ENCODE measurements at regions not wholly inside any gene's neighbourhood (a gene's known extent, or its start where the extent isn't known, plus 50 kb on each side); places are given as distances from the start of the nearest gene placed in this dataset.

DNA sequence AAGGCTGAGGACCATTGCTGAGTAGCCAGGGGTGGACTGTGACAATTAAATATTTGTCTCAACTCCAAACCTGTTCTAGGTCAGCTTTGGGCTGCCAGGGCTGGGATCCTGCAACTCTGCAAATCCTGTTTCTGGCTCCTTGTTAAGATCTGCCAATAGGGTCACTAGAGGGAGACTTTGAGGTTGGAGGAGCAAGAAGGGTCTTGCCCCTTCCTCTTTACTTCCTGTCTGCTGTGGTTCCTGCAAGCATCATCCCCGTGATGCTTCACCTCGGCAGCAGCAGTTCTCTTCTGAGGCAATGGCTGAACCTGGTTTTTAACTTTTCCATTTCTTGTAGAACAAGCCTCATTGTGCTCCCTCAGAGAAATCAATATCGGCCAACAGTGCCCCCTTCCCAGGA, 124.6 kb downstream of the IRX5 start:
- H3K9me2 ChIP-seq (replicated peaks; ENCODE audit: low read depth, low read length): no peaks in the 10 kb centered on the region
- H4K20me1 ChIP-seq (ENCODE audit: insufficient read depth, low read length, poor library complexity, severe bottlenecking): no peaks in the 10 kb centered on the region
- no peak overlapping the region for H2AFZ ChIP-seq (ENCODE audit: low read length)
- no peaks in the 10 kb centered on the region for H3K9me3 ChIP-seq (ENCODE audit: insufficient read depth, low read depth, low read length)
- peaks cover 23% of the 10 kb centered on the region for H3K27me3 ChIP-seq (ENCODE audit: insufficient read depth, low read length, poor library complexity, severe bottlenecking)
- no peaks in the 10 kb centered on the region for H3K79me2 ChIP-seq (ENCODE audit: insufficient read depth, low read length)
- H3K4me3 ChIP-seq (ENCODE audit: low read length, poor library complexity, severe bottlenecking): no peak overlapping the region
- TF ChIP-seq, protein P1, sequence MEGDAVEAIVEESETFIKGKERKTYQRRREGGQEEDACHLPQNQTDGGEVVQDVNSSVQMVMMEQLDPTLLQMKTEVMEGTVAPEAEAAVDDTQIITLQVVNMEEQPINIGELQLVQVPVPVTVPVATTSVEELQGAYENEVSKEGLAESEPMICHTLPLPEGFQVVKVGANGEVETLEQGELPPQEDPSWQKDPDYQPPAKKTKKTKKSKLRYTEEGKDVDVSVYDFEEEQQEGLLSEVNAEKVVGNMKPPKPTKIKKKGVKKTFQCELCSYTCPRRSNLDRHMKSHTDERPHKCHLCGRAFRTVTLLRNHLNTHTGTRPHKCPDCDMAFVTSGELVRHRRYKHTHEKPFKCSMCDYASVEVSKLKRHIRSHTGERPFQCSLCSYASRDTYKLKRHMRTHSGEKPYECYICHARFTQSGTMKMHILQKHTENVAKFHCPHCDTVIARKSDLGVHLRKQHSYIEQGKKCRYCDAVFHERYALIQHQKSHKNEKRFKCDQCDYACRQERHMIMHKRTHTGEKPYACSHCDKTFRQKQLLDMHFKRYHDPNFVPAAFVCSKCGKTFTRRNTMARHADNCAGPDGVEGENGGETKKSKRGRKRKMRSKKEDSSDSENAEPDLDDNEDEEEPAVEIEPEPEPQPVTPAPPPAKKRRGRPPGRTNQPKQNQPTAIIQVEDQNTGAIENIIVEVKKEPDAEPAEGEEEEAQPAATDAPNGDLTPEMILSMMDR (conservative IDR thresholded peaks at IDR 0.05; ENCODE audit: low read length): peak; percentile 25
- TF ChIP-seq EZH2phosphoT487 (IDR thresholded peaks at IDR 0.05; ENCODE audit: borderline replicate concordance): no peak
- H3K36me3 ChIP-seq (ENCODE audit: insufficient read depth, low read length): no peaks in the 10 kb centered on the region
- H3K4me1 ChIP-seq (ENCODE audit: insufficient read depth, low read length, poor library complexity, severe bottlenecking): peaks cover 11% of the 10 kb centered on the region
- H3K9ac ChIP-seq (ENCODE audit: low read depth, low read length, poor library complexity, severe bottlenecking): no peak overlapping the region
- no peaks in the 10 kb centered on the region; the same call in 1 of the 2 replicates for H3F3A ChIP-seq (ENCODE audit: low read depth)
- H3K4me2 ChIP-seq (ENCODE audit: low read depth, low read length, poor library complexity, severe bottlenecking): no peak overlapping the region

DNA sequence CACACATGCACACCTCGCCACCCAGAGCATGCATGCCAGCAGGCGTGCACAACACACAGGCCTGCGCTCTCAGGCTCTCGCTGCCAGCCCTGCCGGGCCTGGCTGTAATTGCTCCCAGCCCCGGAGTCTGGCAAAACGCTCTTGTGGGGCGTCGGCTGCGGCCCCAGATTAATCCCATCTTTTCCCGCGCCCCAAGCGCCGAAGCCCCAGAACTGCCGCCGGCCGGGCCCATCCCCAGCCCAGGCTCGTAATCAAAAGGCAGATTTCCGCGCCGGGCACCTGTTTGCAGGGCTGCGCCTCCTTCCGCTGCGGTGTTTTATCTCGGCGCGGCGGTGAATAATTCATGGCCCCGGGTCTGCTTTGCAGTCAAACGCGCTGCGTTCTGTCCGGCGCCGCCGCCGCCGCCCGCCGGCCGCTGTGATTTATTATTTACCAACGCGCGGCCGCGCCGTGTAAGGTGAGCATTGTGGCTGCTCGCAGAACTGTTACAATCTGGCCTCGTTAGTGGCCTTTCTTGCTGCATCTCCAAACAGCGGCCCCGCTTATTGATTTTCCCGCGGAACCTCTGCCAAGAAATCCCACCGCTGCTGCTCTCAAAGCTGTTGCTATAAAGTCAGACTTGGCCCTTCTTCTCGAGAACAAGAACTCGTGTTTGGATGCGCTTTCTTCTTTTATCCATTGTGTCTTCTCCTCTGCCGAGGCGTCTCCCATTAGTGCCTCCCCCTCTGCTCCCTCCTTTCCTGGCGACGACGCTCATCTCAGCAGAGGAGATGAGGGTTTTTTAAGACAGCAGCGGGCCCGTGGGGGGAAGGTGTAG, 126.1 kb downstream of the IRX5 start:
- peak overlapping the region; percentile 22 for H3K4me3 ChIP-seq (ENCODE audit: low read length, poor library complexity, severe bottlenecking)
- no peaks in the 10 kb centered on the region for H4K20me1 ChIP-seq (ENCODE audit: insufficient read depth, low read length, poor library complexity, severe bottlenecking)
- H3K9ac ChIP-seq (ENCODE audit: low read depth, low read length, poor library complexity, severe bottlenecking): no peak overlapping the region
- H3K9me2 ChIP-seq (replicated peaks; ENCODE audit: low read depth, low read length): no peaks in the 10 kb centered on the region
- H3K4me1 ChIP-seq (ENCODE audit: insufficient read depth, low read length, poor library complexity, severe bottlenecking): peaks cover 3% of the 10 kb centered on the region
- no peaks in the 10 kb centered on the region for H3K9me3 ChIP-seq (ENCODE audit: insufficient read depth, low read depth, low read length)
- peak overlapping the region; percentile 50 for H3K4me2 ChIP-seq (ENCODE audit: low read depth, low read length, poor library complexity, severe bottlenecking)
- no peaks in the 10 kb centered on the region for H3F3A ChIP-seq (ENCODE audit: low read depth)
- H3K27me3 ChIP-seq (ENCODE audit: insufficient read depth, low read length, poor library complexity, severe bottlenecking): peaks cover 23% of the 10 kb centered on the region
- TF ChIP-seq EZH2phosphoT487 (IDR thresholded peaks at IDR 0.05; ENCODE audit: borderline replicate concordance): no peak
- TF ChIP-seq, protein P1 (conservative IDR thresholded peaks at IDR 0.05; ENCODE audit: low read length): no peak
- peak overlapping the region; percentile 27; the same call in 1 of the 2 replicates for H2AFZ ChIP-seq (ENCODE audit: low read length)
- no peaks in the 10 kb centered on the region for H3K79me2 ChIP-seq (ENCODE audit: insufficient read depth, low read length)
- no peaks in the 10 kb centered on the region for H3K36me3 ChIP-seq (ENCODE audit: insufficient read depth, low read length)

DNA sequence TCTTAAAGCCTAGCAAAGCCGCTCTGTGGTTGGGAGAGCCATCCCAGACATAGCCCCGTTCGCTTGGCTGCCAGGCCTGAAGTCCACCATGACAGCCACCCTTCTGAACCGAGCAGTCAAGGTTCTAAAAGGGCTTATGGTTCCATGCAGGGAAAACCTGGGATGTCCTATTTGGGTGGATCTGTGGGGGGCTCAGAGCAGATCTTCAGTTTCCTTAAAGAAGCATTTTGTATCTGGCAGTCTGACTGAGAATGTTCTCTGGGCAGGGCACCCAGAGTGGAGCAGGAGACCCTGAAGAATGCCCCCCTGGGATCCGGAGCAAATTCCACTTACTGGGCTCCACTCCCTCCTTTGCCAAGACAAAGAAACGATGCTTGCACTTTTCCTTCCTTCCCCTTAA, 127.2 kb downstream of the IRX5 start:
- H3K4me2 ChIP-seq (ENCODE audit: low read depth, low read length, poor library complexity, severe bottlenecking): no peak overlapping the region
- H3K9ac ChIP-seq (ENCODE audit: low read depth, low read length, poor library complexity, severe bottlenecking): no peak overlapping the region
- TF ChIP-seq, protein P1 (conservative IDR thresholded peaks at IDR 0.05; ENCODE audit: low read length): no peak
- no peak for TF ChIP-seq EZH2phosphoT487 (IDR thresholded peaks at IDR 0.05; ENCODE audit: borderline replicate concordance)
- no peaks in the 10 kb centered on the region for H4K20me1 ChIP-seq (ENCODE audit: insufficient read depth, low read length, poor library complexity, severe bottlenecking)
- peaks cover 23% of the 10 kb centered on the region for H3K27me3 ChIP-seq (ENCODE audit: insufficient read depth, low read length, poor library complexity, severe bottlenecking)
- H2AFZ ChIP-seq (ENCODE audit: low read length): no peak overlapping the region
- no peaks in the 10 kb centered on the region for H3F3A ChIP-seq (ENCODE audit: low read depth)
- no peaks in the 10 kb centered on the region for H3K36me3 ChIP-seq (ENCODE audit: insufficient read depth, low read length)
- H3K9me2 ChIP-seq (replicated peaks; ENCODE audit: low read depth, low read length): no peaks in the 10 kb centered on the region
- peaks cover 3% of the 10 kb centered on the region for H3K4me1 ChIP-seq (ENCODE audit: insufficient read depth, low read length, poor library complexity, severe bottlenecking)
- H3K9me3 ChIP-seq (ENCODE audit: insufficient read depth, low read depth, low read length): no peaks in the 10 kb centered on the region
- no peak overlapping the region for H3K4me3 ChIP-seq (ENCODE audit: low read length, poor library complexity, severe bottlenecking)
- H3K79me2 ChIP-seq (ENCODE audit: insufficient read depth, low read length): no peaks in the 10 kb centered on the region

Data from Loucy (cell line).